SJCRH30 (cell line): ENCODE measurements at regions not wholly inside any gene's neighbourhood (a gene's known extent, or its start where the extent isn't known, plus 50 kb on each side); places are given as distances from the start of the nearest gene placed in this dataset.
A peak's percentile ranks its signal among the peaks of the same experiment; 100 is the strongest.
"Not testable (repeated sequence)": the region's sequence is repeated elsewhere in the genome, so short reads cannot be mapped to it uniquely, and the experiment has no call there.

Experiments used
- DNase-seq, 2 experiments: peaks; one replicate each; pipeline ENCODE4 v3.0.0-alpha.2; 2015 to 2020
- H3K27ac ChIP-seq: fragments of 250-450 bp; sonication (Bioruptor Pico); 2 replicates; pipeline ENCODE4 v1.5.1; 2020; ENCODE audit warnings: mild to moderate bottlenecking, moderate library complexity
- H3K27me3 ChIP-seq: fragments of 250-450 bp; sonication (Bioruptor Pico); 2 replicates; pipeline ENCODE4 v1.5.1; 2020; ENCODE audit warnings: mild to moderate bottlenecking, moderate library complexity
- H3K36me3 ChIP-seq: fragments of 250-450 bp; sonication (Bioruptor Pico); 2 replicates; pipeline ENCODE4 v1.5.1; 2020; ENCODE audit warnings: mild to moderate bottlenecking, moderate library complexity
- H3K4me1 ChIP-seq: fragments of 250-450 bp; sonication (Bioruptor Pico); 2 replicates; pipeline ENCODE4 v1.5.1; 2020; ENCODE audit warnings: mild to moderate bottlenecking, moderate library complexity
- H3K4me3 ChIP-seq: fragments of 250-450 bp; sonication (Bioruptor Pico); 2 replicates; pipeline ENCODE4 v1.5.1; 2020; ENCODE audit warnings: mild to moderate bottlenecking, moderate library complexity
- H3K9me3 ChIP-seq: fragments of 250-450 bp; sonication (Bioruptor Pico); replicated peaks from 2 replicates; pipeline ENCODE4 v1.5.1; 2020; ENCODE audit warnings: mild to moderate bottlenecking, moderate library complexity

GRCh38 chr7:17396692-17397091 is 98.2 kb downstream of the AHR start:
- no peaks in the 10 kb centered on the region for H3K36me3 ChIP-seq
- no peak overlapping the region for H3K4me3 ChIP-seq
- no peak overlapping the region for H3K27ac ChIP-seq
- DNase-seq, result no peak
- H3K4me1 ChIP-seq, result no peaks in the 10 kb centered on the region
- H3K9me3 ChIP-seq, result no peaks in the 10 kb centered on the region
- H3K27me3 ChIP-seq, result no peaks in the 10 kb centered on the region

- H3K36me3 ChIP-seq, result no peaks in the 10 kb centered on the region
- H3K27me3 ChIP-seq, result no peaks in the 10 kb centered on the region
- no peak for DNase-seq
- 0 out of 2 replicates have a peak, but pooled peaks cover 3% of the 10 kb centered on the region for H3K4me1 ChIP-seq
- H3K27ac ChIP-seq, result no peak overlapping the region
- no peak overlapping the region for H3K4me3 ChIP-seq
- no peaks in the 10 kb centered on the region for H3K9me3 ChIP-seq
These were observed 103.6 kb downstream of the AHR start for GRCh38 chr7:17401791-17402627.

- no peaks in the 10 kb centered on the region for H3K9me3 ChIP-seq
- H3K4me3 ChIP-seq, result no peak overlapping the region
- H3K4me1 ChIP-seq, result peaks cover 7% of the 10 kb centered on the region; the same call in 1 of the 2 replicates
- H3K27me3 ChIP-seq, result no peaks in the 10 kb centered on the region
- H3K36me3 ChIP-seq, result no peaks in the 10 kb centered on the region
- no peak overlapping the region for H3K27ac ChIP-seq
- DNase-seq, result no peak
These were observed 104.3 kb downstream of the AHR start for GRCh38 chr7:17402628-17403278.

DNA sequence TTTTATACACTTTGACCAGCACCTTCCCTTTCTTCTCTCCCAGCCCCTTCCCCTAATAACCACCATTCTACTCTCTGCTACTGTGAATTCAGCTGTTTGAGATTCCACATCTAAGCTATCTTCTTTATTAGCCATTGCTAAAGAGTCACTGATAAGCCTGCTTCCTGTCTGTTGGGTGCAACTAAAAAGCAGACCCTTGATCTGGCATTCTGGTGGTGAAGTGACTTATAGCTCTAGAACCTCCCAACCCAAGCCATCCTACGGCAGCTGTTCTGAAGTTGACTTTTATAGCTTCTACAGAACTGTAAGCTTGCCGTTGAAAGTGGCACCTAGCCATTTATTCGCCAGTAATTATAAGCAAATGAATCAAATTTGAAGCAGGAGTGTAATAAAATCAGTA is 105.6 kb downstream of the AHR start:
- Histone ChIP-seq H3K4me1 (peaks cover 14% of the 10 kb centered on the region), H3K27me3 (no peaks in the 10 kb centered on the region), H3K4me3 (no peak overlapping the region), H3K36me3 (no peaks in the 10 kb centered on the region), H3K9me3 (no peaks in the 10 kb centered on the region), H3K27ac (no peak overlapping the region)
- peak; percentile 18 to 48 for DNase-seq

DNA sequence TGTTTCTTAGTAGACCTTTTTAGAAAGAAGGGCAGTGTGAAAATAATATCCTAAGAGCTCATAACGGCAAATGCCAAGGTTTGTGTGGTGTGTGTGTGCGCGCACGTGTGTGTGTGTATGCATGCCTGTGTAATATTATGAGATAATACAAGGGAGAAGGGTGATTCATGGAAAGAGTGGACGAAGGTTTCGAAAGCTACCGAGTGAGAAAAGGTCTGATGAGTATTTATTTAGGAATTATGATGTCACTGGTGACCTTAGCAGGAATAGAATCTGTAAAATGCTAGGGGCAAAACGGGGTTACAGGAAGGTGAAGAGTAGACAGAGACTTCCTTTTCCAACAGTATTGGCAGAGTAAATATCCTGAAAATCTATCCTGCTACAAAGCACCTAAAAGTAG is 107.3 kb downstream of the AHR start:
- Histone ChIP-seq H3K36me3 (no peaks in the 10 kb centered on the region), H3K4me1 (peaks cover 17% of the 10 kb centered on the region), H3K9me3 (no peaks in the 10 kb centered on the region), H3K27ac (no peak overlapping the region), H3K27me3 (no peaks in the 10 kb centered on the region), H3K4me3 (no peak overlapping the region)
- no peak for DNase-seq

- H3K4me1 ChIP-seq, result peaks cover 17% of the 10 kb centered on the region
- H3K36me3 ChIP-seq, result no peaks in the 10 kb centered on the region
- no peaks in the 10 kb centered on the region for H3K9me3 ChIP-seq
- no peaks in the 10 kb centered on the region for H3K27me3 ChIP-seq
- H3K27ac ChIP-seq, result no peak overlapping the region
- DNase-seq, result no peak
- H3K4me3 ChIP-seq, result no peak overlapping the region
These were observed 108.3 kb downstream of the AHR start for GRCh38 chr7:17406738-17407137.

- no peaks in the 10 kb centered on the region for H3K9me3 ChIP-seq
- H3K27ac ChIP-seq, result no peak overlapping the region
- no peak for DNase-seq
- H3K4me3 ChIP-seq, result no peak overlapping the region
- no peaks in the 10 kb centered on the region for H3K27me3 ChIP-seq
- H3K36me3 ChIP-seq, result no peaks in the 10 kb centered on the region
- peaks cover 17% of the 10 kb centered on the region for H3K4me1 ChIP-seq
These were observed 108.8 kb downstream of the AHR start for GRCh38 chr7:17407229-17407628.

GRCh38 chr7:17408245-17408903 is 109.9 kb downstream of the AHR start:
- Histone ChIP-seq H3K9me3 (no peaks in the 10 kb centered on the region), H3K27ac (peak overlapping the region; percentile 7; the same call in 1 of the 2 replicates)
- DNase-seq, result peak; percentile 47 to 66

GRCh38 chr7:17408904-17409290 is 110.4 kb downstream of the AHR start:
- no peak for DNase-seq
- Histone ChIP-seq H3K4me1 (peaks cover 17% of the 10 kb centered on the region), H3K27ac (peak overlapping the region; percentile 7; the same call in 1 of the 2 replicates), H3K36me3 (no peaks in the 10 kb centered on the region), H3K9me3 (no peaks in the 10 kb centered on the region), H3K27me3 (no peaks in the 10 kb centered on the region), H3K4me3 (no peak overlapping the region)

More at GRCh38 chr7:17408245-17408903, 109.9 kb downstream of the AHR start:
- no peak overlapping the region for H3K4me3 ChIP-seq
- no peaks in the 10 kb centered on the region for H3K27me3 ChIP-seq
- H3K36me3 ChIP-seq, result no peaks in the 10 kb centered on the region
- H3K4me1 ChIP-seq, result peaks cover 17% of the 10 kb centered on the region

DNA sequence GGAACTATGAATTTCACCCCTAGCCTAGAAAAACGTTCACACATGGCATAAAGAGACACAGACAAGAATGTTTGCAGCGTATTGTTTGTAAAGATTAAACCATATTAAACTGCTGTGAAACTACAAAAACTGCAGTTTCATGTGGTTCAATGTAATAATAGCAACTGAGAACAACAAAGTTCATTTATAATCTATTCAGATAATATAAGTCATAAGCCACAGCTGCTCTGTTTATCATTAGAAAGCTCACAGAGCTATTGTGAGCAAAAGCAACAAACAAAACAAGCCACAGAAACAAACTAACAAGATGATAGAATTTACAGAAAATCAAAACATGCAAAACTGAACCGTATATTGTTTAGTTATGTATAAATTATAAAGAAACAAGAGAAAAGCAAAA is 113.5 kb downstream of the AHR start:
- Histone ChIP-seq H3K27me3 (no peaks in the 10 kb centered on the region), H3K36me3 (no peaks in the 10 kb centered on the region), H3K9me3 (no peaks in the 10 kb centered on the region), H3K4me3 (no peak overlapping the region), H3K4me1 (peaks cover 14% of the 10 kb centered on the region), H3K27ac (no peak overlapping the region)
- no peak for DNase-seq

DNA sequence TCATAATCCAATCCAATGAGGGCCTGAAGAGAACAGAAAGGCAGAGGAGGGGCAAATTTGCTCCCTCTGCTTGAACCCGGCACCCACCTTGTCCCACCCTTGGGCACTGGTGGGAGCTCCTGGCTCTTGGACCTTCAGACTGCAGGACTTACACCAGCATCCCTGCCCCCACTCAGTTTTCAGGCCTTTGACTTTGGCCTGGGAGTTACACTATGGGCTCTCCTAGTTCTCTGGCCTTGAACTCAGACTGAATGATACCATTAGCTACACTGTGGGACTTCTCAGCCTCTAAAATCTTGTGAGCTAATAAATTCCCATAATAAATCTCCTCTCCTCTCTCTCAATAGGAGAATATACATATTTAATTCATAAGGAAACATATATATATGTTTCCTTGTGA is 114.4 kb downstream of the AHR start:
- DNase-seq, result no peak
- no peaks in the 10 kb centered on the region for H3K36me3 ChIP-seq
- no peak overlapping the region for H3K4me3 ChIP-seq
- no peaks in the 10 kb centered on the region for H3K27me3 ChIP-seq
- H3K4me1 ChIP-seq, result peaks cover 8% of the 10 kb centered on the region
- H3K9me3 ChIP-seq, result no peaks in the 10 kb centered on the region
- H3K27ac ChIP-seq, result no peak overlapping the region

DNA sequence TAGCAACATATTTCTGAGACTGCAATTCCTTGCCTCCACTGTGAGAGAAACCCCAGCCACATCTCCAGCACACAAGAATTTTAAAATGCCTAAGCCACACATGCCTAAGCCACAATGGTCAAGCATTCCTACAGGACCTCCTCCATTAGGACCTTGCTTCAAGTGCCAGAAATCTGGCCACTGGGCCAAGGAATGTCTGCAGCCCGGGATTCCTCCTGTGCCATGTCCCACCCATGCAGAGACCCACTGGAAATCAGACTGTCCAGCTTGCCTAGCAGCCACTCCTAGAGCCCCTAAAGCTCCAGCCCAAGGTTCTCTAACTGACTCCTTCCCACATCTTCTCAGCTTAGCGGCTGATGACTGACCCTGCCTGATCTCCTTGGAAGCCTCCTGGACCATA is 117.5 kb downstream of the AHR start:
- H3K4me3 ChIP-seq, result no peak overlapping the region
- no peaks in the 10 kb centered on the region for H3K4me1 ChIP-seq
- H3K27me3 ChIP-seq, result no peaks in the 10 kb centered on the region
- H3K9me3 ChIP-seq, result no peaks in the 10 kb centered on the region
- DNase-seq, result no peak
- H3K27ac ChIP-seq, result no peak overlapping the region
- H3K36me3 ChIP-seq, result no peaks in the 10 kb centered on the region

GRCh38 chr7:17420308-17421015 is 122.0 kb downstream of the AHR start:
- H3K36me3 ChIP-seq, H3K27ac ChIP-seq, H3K4me3 ChIP-seq, H3K27me3 ChIP-seq, H3K4me1 ChIP-seq, H3K9me3 ChIP-seq, DNase-seq: not testable (repeated sequence)

GRCh38 chr7:17421941-17422340 is 123.5 kb downstream of the AHR start:
- Histone ChIP-seq H3K4me3 (no peak overlapping the region), H3K36me3 (no peaks in the 10 kb centered on the region), H3K27ac (no peak overlapping the region), H3K27me3 (no peaks in the 10 kb centered on the region), H3K4me1 (peaks cover 7% of the 10 kb centered on the region; the same call in 1 of the 2 replicates), H3K9me3 (no peaks in the 10 kb centered on the region)
- DNase-seq, result no peak

GRCh38 chr7:17422966-17423365 is 124.5 kb downstream of the AHR start:
- H3K27ac ChIP-seq, result no peak overlapping the region
- no peaks in the 10 kb centered on the region for H3K27me3 ChIP-seq
- peak in 1 of 2 experiments; percentile 21 for DNase-seq
- no peak overlapping the region for H3K4me3 ChIP-seq
- no peaks in the 10 kb centered on the region for H3K9me3 ChIP-seq
- peaks cover 7% of the 10 kb centered on the region; the same call in 1 of the 2 replicates for H3K4me1 ChIP-seq
- H3K36me3 ChIP-seq, result no peaks in the 10 kb centered on the region
